ENCODE measurements at regions not wholly inside any gene's neighbourhood (a gene's known extent, or its start where the extent isn't known, plus 50 kb on each side); places are given as distances from the start of the nearest gene placed in this dataset.
"Not testable (repeated sequence)": the region's sequence is repeated elsewhere in the genome, so short reads cannot be mapped to it uniquely, and the experiment has no call there.

DNA sequence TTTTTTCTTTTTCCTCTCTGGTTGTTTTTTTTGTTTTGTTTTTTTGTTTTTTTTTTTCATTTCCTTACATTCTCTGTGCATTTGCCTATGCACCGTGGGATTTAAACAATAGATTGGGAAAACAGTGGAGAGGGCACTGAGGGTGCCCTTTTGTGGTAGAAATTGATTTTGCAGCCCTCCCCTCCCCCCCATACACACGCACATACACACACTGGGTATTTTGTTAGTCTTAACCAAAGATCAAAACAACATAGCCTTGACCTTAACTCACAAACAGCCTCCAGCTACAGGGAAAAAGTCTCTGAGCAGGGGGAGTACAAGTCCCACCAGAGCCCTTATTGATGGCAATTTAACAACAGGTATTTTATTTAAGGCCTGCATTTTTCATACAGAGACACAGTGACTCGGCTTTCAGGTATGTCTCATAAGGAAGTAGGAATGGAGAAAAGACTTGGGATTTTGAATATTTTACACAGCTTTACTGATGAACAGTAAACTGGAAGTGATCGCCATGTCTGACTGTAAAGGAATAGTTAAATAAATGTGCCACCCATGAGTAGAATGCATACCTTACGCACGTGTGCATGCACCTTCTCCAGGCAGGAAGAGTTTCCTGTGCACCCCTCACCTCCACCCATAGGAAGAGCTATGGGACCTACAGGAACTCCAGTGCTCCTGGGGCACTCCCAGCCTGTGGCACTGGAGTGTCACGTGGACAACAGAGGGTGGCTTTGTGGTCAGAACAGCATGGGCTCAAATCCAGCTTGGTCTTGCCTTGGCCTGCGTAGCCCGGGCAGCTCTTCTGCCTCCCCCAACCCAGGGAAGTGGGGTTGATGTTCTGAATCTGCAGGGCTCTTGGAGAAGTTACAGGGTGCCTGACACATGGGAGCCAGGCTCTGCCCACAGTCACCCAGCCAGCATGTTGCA lies 266.4 kb downstream of the ANAPC1 start:
- TF ChIP-seq ZFX (IDR thresholded peaks at IDR 0.05) (no peak), CTCF (conservative IDR thresholded peaks at IDR 0.05) (no peak)
- H3K27ac ChIP-seq = no peak overlapping the region

GRCh38 chr2:111618226-111618977 lies 265.6 kb downstream of the ANAPC1 start:
- TF ChIP-seq CTCF (conservative IDR thresholded peaks at IDR 0.05) = no peak
- no peak for TF ChIP-seq ZFX (IDR thresholded peaks at IDR 0.05)

GRCh38 chr2:111618978-111619902 lies 264.8 kb downstream of the ANAPC1 start:
- peak; percentile 31 for TF ChIP-seq CTCF (conservative IDR thresholded peaks at IDR 0.05)
- TF ChIP-seq ZFX (IDR thresholded peaks at IDR 0.05) = no peak
- no peak overlapping the region for H3K27ac ChIP-seq

More at GRCh38 chr2:111618226-111618977, 265.6 kb downstream of the ANAPC1 start:
- H3K27ac ChIP-seq = no peak overlapping the region

GRCh38 chr2:111620281-111620680 lies 263.7 kb downstream of the ANAPC1 start:
- TF ChIP-seq ZFX (IDR thresholded peaks at IDR 0.05) (no peak), CTCF (conservative IDR thresholded peaks at IDR 0.05) (no peak)
- H3K27ac ChIP-seq = no peak overlapping the region

GRCh38 chr2:111622859-111623258 lies 261.1 kb downstream of the ANAPC1 start:
- no peak for TF ChIP-seq ZFX (IDR thresholded peaks at IDR 0.05)
- H3K27ac ChIP-seq = no peak overlapping the region

GRCh38 chr2:111623380-111623779 lies 260.6 kb downstream of the ANAPC1 start:
- H3K27ac ChIP-seq = no peak overlapping the region
- TF ChIP-seq ZFX (IDR thresholded peaks at IDR 0.05) = no peak
- no peak for TF ChIP-seq CTCF (conservative IDR thresholded peaks at IDR 0.05)

GRCh38 chr2:111624411-111625156 lies 259.4 kb downstream of the ANAPC1 start:
- no peak overlapping the region for H3K27ac ChIP-seq
- TF ChIP-seq CTCF (conservative IDR thresholded peaks at IDR 0.05) (no peak), ZFX (IDR thresholded peaks at IDR 0.05) (no peak)

DNA sequence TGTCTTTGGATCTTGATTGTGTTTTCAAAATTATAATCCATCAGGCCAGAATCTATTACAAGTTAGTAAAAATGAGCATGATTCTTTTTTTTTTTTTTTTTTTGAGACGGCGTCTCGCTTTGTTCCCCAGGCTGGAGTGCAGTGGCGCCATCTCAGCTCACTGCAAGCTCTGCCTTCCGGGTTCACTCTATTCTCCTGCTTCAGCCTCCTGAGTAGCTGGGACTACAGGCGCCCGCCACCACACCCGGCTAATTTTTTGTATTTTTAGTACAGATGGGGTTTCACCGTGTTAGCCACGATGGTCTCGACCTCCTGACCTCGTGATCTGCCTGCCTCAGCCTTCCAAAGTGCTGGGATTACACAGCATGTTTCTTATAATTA lies 258.8 kb downstream of the ANAPC1 start:
- not testable (repeated sequence) for H3K27ac ChIP-seq
